ENCODE measurements at regions not wholly inside any gene's neighbourhood (a gene's known extent, or its start where the extent isn't known, plus 50 kb on each side); places are given as distances from the start of the nearest gene placed in this dataset.

- TF ChIP-seq ATF3 (IDR thresholded peaks at IDR 0.05), result no peak
- no peak for TF ChIP-seq CTCF (IDR thresholded peaks at IDR 0.05; ENCODE audit: low read depth, low read length, missing input control)
- TF ChIP-seq MAX (IDR thresholded peaks at IDR 0.05), result no peak
- TF ChIP-seq YY1 (IDR thresholded peaks at IDR 0.05), result no peak
- TF ChIP-seq RAD21 (IDR thresholded peaks at IDR 0.05), result no peak
- TF ChIP-seq ZBTB33 (IDR thresholded peaks at IDR 0.05), result no peak
Measured at GRCh38 chr2:139685090-139685983, 905.1 kb upstream of the NXPH2 start.

Data from liver (tissue), 3 donors.